MCF 10A (cell line): ENCODE measurements at regions not wholly inside any gene's neighbourhood (a gene's known extent, or its start where the extent isn't known, plus 50 kb on each side); places are given as distances from the start of the nearest gene placed in this dataset.

Experiments
- BruUV-seq: library from RNA; stranded (reverse); fragments of 400-500 nt; replicated peaks from 2 replicates; lab custom pipeline; 2021; lab: Mats Ljungman, UMichigan
- CTCF ChIA-PET: fragments of 300-600 bp; sonication (Branson Sonifier 250); formaldehyde crosslinking; extraction: SDS; loops from one replicate; lab custom pipeline; 2021; ENCODE audit warnings: antibody characterized with exemption, inconsistent platforms; lab: Yijun Ruan, JAX
- POLR2A ChIA-PET: fragments of 300-600, 350-650 bp; sonication (Branson Sonifier 250); formaldehyde crosslinking; extraction: SDS; loops from one replicate; lab custom pipeline; 2020; ENCODE audit warnings: antibody characterized with exemption, inconsistent platforms; lab: Yijun Ruan, JAX
- DNase-seq: peaks from one replicate; pipeline ENCODE4 v3.0.0-alpha.2; 2018; ENCODE audit not compliant: unreplicated experiment
- H3K27ac Mint-ChIP-seq: one replicate; pipeline ENCODE4 v1.8.0; 2022; ENCODE audit warnings: mild to moderate bottlenecking, low read depth, mixed read lengths; ENCODE audit not compliant: unreplicated experiment
- H3K27me3 Mint-ChIP-seq: one replicate; pipeline ENCODE4 v1.8.0; 2022; ENCODE audit warnings: mixed read lengths; ENCODE audit not compliant: insufficient read depth, unreplicated experiment
- H3K36me3 Mint-ChIP-seq: one replicate; pipeline ENCODE4 v1.8.0; 2022; ENCODE audit warnings: mild to moderate bottlenecking, moderate library complexity, mixed read lengths; ENCODE audit not compliant: insufficient read depth, unreplicated experiment
- H3K4me1 Mint-ChIP-seq: one replicate; pipeline ENCODE4 v1.8.0; 2022; ENCODE audit warnings: mixed read lengths; ENCODE audit not compliant: insufficient read depth, unreplicated experiment
- H3K4me3 Mint-ChIP-seq: one replicate; pipeline ENCODE4 v1.8.0; 2022; ENCODE audit warnings: mild to moderate bottlenecking, moderate library complexity, mixed read lengths; ENCODE audit not compliant: unreplicated experiment
- H3K9me3 Mint-ChIP-seq: one replicate; pipeline ENCODE4 v1.8.0; 2022; ENCODE audit warnings: mixed read lengths; ENCODE audit not compliant: unreplicated experiment
- CTCF ChIP-seq: fragments of 200-600 bp; IDR thresholded peaks from one replicate; pipeline ENCODE4 v1.8.0; 2022; ENCODE audit warnings: antibody characterized with exemption, mild to moderate bottlenecking; ENCODE audit not compliant: unreplicated experiment
- intact Hi-C: fragments of 100-400 bp; cut with micrococcal nuclease; formaldehyde crosslinking; loops from 2 replicates; pipeline ENCODE4 v1.14.1; 2022

- TF ChIP-seq CTCF = no peak
- intact Hi-C loops = no loop called here
- no peak overlapping the region for H3K27ac Mint-ChIP-seq
- BruUV-seq = no TSS peak
- H3K4me1 Mint-ChIP-seq = no peaks in the 10 kb centered on the region
- no peak for DNase-seq
- no peaks in the 10 kb centered on the region for H3K27me3 Mint-ChIP-seq
- no peak overlapping the region for H3K4me3 Mint-ChIP-seq
- POLR2A ChIA-PET = no interaction called here
- CTCF ChIA-PET = no interaction called here
- no peaks in the 10 kb centered on the region for H3K36me3 Mint-ChIP-seq
- no peaks in the 10 kb centered on the region for H3K9me3 Mint-ChIP-seq
Observed at GRCh38 chr3:170644711-170645110, 58.8 kb upstream of the SLC7A14 start.

GRCh38 chr3:170643831-170644230, 58.0 kb upstream of the SLC7A14 start:
- intact Hi-C loops = no loop called here
- Mint-ChIP-seq H3K4me3 (no peak overlapping the region), H3K27ac (no peak overlapping the region), H3K9me3 (no peaks in the 10 kb centered on the region), H3K36me3 (no peaks in the 10 kb centered on the region), H3K4me1 (no peaks in the 10 kb centered on the region), H3K27me3 (no peaks in the 10 kb centered on the region)
- ChIA-PET CTCF (no interaction called here), POLR2A (interaction anchor here (0.7 kb wide), 1 partner anchor 72 kb away, joined by 3 read pairs; no protein-coding TSS in a partner anchor)
- no peak for TF ChIP-seq CTCF
- DNase-seq = no peak
- no TSS peak for BruUV-seq

GRCh38 chr3:170642882-170643601, 57.2 kb upstream of the SLC7A14 start:
- no peaks in the 10 kb centered on the region for H3K36me3 Mint-ChIP-seq
- H3K4me3 Mint-ChIP-seq = no peak overlapping the region
- ChIA-PET POLR2A (no interaction called here), CTCF (no interaction called here)
- H3K9me3 Mint-ChIP-seq = no peaks in the 10 kb centered on the region
- no peak for TF ChIP-seq CTCF
- no peaks in the 10 kb centered on the region for H3K4me1 Mint-ChIP-seq
- no peaks in the 10 kb centered on the region for H3K27me3 Mint-ChIP-seq
- intact Hi-C loops = no loop called here
- BruUV-seq = no TSS peak
- H3K27ac Mint-ChIP-seq = no peak overlapping the region
- no peak for DNase-seq

- no peaks in the 10 kb centered on the region for H3K4me1 Mint-ChIP-seq
- CTCF ChIA-PET = interaction anchor here (0.6 to 0.7 kb wide), 2 partner anchors 16 to 257 kb away, joined by 4 to 5 read pairs; no protein-coding TSS in a partner anchor
- no peak overlapping the region for H3K27ac Mint-ChIP-seq
- no peak overlapping the region for H3K4me3 Mint-ChIP-seq
- intact Hi-C loops = no loop called here
- no peaks in the 10 kb centered on the region for H3K9me3 Mint-ChIP-seq
- POLR2A ChIA-PET = interaction anchor here (0.5 to 0.7 kb wide), 2 partner anchors 231 to 313 kb away, joined by 3 to 4 read pairs; no protein-coding TSS in a partner anchor
- H3K27me3 Mint-ChIP-seq = no peaks in the 10 kb centered on the region
- no TSS peak for BruUV-seq
- TF ChIP-seq CTCF = no peak
- DNase-seq = no peak
- no peaks in the 10 kb centered on the region for H3K36me3 Mint-ChIP-seq
Observed at GRCh38 chr3:170641510-170642236, 55.8 kb upstream of the SLC7A14 start.
